Ascending aorta (tissue), 2 donors: ENCODE measurements at regions not wholly inside any gene's neighbourhood (a gene's known extent, or its start where the extent isn't known, plus 50 kb on each side); places are given as distances from the start of the nearest gene placed in this dataset.

ENCODE experiments used
- DNase-seq, 2 donors: peaks; one replicate each; pipeline ENCODE4 v3.0.0-alpha.2; 2019; ENCODE audit warnings: low spot score in 2 of 2
- H3K27ac ChIP-seq, 2 donors: fragments of 200-600 bp; sonication (generic); one replicate each; pipeline ENCODE4 v1.5.1; 2016 to 2017; ENCODE audit warnings: mild to moderate bottlenecking in 1 of 2
- H3K27me3 ChIP-seq: fragments of 200-600 bp; sonication (generic); one replicate; pipeline ENCODE4 v1.5.1; 2017
- H3K36me3 ChIP-seq, 2 donors: fragments of 200-600 bp; sonication (generic); one replicate each; pipeline ENCODE4 v1.5.1; 2016
- H3K4me1 ChIP-seq, 2 donors: fragments of 200-600 bp; sonication (generic); one replicate each; pipeline ENCODE4 v1.5.1; 2016 to 2017; ENCODE audit warnings: mild to moderate bottlenecking in 1 of 2
- H3K4me3 ChIP-seq, 2 donors: fragments of 200-600 bp; sonication (generic); one replicate each; pipeline ENCODE4 v1.5.1; 2016 to 2017; ENCODE audit warnings: mild to moderate bottlenecking in 1 of 2
- H3K9me3 ChIP-seq, 2 donors: fragments of 200-600 bp; sonication (generic); one replicate each; pipeline ENCODE4 v1.5.1; 2016
- intact Hi-C: fragments of 100-400 bp; cut with DNase I; formaldehyde crosslinking; loops from one replicate; pipeline ENCODE4 v1.15.1; 2023
- TF ChIP-seq, protein P1 (sequence below), 3 experiments: fragments of 200-600 bp in 2 of 3; fragments of 450-650 bp in 1 of 3; sonication (generic) in 2 of 3; IDR thresholded peaks; one replicate each; pipeline ENCODE4 v1.5.1; 2016 to 2019; ENCODE audit warnings: antibody characterized with exemption in 3 of 3, mild to moderate bottlenecking in 1 of 3, moderate library complexity in 1 of 3

DNA sequence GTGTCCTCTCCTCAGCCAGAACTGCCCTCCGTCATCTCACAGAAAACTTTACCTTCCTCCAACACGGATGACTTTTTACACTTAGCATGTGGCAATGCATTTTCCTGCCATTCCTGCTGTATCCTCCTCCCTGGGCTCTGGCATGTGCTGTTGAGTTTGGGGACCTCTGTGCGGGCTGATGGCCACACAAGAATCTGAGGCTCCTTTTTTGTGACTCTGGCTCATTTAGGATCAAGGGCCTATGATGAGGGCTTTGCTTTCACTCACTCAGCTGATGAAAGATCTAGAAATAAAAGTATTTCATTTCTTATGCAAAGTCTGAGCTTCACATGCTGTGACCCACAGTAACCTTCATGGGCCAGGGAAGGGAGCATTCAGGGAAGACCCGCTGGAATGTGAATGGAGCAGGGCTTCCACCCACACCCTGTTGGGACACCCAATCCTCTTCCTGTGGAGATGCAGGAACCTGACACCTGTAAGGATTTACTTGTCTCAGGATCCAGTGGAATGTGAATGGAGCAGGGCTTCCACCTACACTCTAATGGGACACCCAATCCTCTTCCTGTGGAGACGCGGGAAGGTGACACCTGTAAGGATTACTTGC lies 500.3 kb upstream of the MKI67 start:
- no peak overlapping the region for H3K4me3 ChIP-seq
- TF ChIP-seq, protein P1, sequence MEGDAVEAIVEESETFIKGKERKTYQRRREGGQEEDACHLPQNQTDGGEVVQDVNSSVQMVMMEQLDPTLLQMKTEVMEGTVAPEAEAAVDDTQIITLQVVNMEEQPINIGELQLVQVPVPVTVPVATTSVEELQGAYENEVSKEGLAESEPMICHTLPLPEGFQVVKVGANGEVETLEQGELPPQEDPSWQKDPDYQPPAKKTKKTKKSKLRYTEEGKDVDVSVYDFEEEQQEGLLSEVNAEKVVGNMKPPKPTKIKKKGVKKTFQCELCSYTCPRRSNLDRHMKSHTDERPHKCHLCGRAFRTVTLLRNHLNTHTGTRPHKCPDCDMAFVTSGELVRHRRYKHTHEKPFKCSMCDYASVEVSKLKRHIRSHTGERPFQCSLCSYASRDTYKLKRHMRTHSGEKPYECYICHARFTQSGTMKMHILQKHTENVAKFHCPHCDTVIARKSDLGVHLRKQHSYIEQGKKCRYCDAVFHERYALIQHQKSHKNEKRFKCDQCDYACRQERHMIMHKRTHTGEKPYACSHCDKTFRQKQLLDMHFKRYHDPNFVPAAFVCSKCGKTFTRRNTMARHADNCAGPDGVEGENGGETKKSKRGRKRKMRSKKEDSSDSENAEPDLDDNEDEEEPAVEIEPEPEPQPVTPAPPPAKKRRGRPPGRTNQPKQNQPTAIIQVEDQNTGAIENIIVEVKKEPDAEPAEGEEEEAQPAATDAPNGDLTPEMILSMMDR (IDR thresholded peaks at IDR 0.05): no peak
- no peaks in the 10 kb centered on the region for H3K36me3 ChIP-seq
- H3K27me3 ChIP-seq: no peaks in the 10 kb centered on the region
- no peaks in the 10 kb centered on the region for H3K9me3 ChIP-seq
- DNase-seq: no peak
- intact Hi-C loops: no loop called here
- no peak overlapping the region for H3K27ac ChIP-seq
- no peaks in the 10 kb centered on the region for H3K4me1 ChIP-seq

DNA sequence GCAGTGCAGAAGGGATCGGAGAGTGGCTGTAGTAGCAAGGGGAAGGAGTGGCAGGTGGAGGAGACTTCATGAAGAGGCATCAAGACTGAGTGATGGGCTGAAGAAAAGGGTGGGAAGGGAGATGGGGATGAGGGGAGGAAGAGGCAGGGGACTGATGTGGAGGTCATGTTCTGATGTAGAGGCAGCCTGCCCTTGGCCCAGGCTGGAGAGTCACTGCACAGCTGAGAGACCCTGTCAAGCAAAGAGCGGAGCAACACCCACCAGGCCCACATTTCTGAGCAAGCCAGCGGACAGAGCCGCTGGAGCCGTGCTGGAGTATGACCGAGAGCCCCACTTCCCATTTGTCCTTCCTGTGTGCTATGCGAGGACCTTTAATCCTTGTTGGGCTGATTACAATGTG lies 501.6 kb upstream of the MKI67 start:
- intact Hi-C loops: no loop called here
- H3K4me1 ChIP-seq: no peaks in the 10 kb centered on the region
- TF ChIP-seq, protein P1 (IDR thresholded peaks at IDR 0.05): no peak
- no peak overlapping the region for H3K27ac ChIP-seq
- H3K27me3 ChIP-seq: no peaks in the 10 kb centered on the region
- no peak for DNase-seq
- no peak overlapping the region for H3K4me3 ChIP-seq
- no peaks in the 10 kb centered on the region for H3K36me3 ChIP-seq
- H3K9me3 ChIP-seq: no peaks in the 10 kb centered on the region

DNA sequence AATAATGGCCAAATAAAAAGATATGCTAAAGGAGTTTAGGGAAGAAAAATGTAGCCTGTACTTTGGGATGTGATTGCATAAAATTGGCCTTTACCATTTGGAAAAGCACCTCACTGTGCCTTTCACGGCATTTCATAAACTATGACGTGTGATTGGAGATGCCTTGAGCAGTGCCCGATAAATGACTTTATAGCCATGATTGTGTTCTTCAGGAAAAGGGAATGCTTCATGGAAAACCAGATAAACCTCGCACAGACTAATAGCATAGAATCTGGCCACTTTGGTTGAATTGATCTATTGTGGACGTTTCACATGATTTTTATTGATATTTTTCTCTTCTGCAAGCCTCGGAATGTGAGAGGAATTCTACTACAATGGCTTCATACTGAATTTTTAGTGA lies 502.0 kb upstream of the MKI67 start:
- Histone ChIP-seq H3K4me1 (no peaks in the 10 kb centered on the region), H3K36me3 (no peaks in the 10 kb centered on the region), H3K9me3 (no peaks in the 10 kb centered on the region), H3K27me3 (no peaks in the 10 kb centered on the region), H3K27ac (no peak overlapping the region), H3K4me3 (no peak overlapping the region)
- TF ChIP-seq, protein P1 (IDR thresholded peaks at IDR 0.05): no peak
- intact Hi-C loops: no loop called here
- no peak for DNase-seq

DNA sequence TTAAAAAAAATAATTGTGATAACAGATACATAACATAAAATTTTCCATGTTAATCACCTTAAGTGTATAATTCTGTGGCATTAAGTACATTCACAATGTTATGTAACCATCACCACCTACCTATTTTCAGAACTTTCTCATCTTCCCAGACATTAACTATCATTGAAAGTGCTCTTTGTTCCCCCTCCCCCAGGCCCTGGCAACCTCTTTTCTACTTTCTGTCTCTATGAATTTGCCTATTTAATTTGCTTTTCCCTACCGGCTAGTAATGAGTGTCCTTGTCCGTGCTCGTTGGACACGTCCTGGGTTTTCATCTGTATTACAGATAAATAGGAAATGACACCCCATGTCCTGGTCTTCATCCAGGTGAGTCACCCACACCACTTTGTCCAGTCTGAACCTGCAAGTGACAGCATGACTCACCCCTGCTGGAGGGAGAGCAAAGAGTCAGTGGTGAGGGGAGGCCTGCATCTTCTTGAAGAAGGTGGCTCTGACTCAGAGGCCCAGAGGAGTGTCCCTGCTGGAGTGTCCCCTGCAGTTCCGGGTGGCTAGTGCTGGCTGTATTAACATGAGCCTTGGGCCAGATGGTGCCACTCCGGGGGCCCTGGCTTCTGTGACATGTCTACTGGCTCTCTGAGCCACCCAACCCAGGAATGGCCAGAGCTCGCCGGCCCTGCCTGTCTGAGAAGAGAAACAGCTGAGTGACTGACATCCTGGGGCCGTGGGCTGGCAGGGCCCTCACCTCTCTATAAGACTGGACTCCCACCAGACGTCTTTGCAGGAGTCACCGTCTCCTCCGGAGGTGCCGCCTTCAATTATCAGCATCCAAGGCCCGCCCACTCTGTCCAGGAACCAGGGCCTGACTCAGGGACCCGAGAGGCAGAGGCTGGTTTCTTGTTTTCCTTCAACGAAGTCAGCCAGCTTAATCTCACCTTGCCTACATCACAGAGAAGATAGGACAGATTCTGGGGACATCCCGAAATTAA lies 503.2 kb upstream of the MKI67 start:
- intact Hi-C loops: no loop called here
- TF ChIP-seq, protein P1 (IDR thresholded peaks at IDR 0.05): no peak
- no peaks in the 10 kb centered on the region for H3K27me3 ChIP-seq
- no peaks in the 10 kb centered on the region for H3K36me3 ChIP-seq
- H3K27ac ChIP-seq: no peak overlapping the region
- no peak for DNase-seq
- no peaks in the 10 kb centered on the region for H3K4me1 ChIP-seq
- no peak overlapping the region for H3K4me3 ChIP-seq
- H3K9me3 ChIP-seq: no peaks in the 10 kb centered on the region

DNA sequence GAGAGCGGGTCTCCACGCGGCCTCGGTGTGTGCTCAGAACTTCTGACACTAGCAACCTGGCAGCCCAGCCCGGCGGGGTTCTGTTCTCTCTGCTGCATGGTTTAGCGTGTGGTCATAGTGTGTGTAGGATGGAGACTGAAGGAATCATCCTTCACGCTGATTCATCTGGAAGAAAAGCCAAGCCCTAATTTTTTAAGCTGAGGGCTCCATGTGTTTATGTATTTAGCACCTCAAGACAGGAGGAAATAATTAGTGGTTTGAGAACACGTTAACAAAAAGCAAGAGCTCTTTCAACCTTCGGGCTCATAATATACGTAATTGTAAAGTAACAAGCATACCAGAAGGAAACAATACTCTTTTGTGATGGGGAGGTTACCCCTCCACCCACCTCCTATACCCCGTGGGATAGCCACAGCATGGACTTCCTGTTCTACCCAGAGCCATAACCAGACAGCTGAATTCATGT lies 504.6 kb upstream of the MKI67 start:
- Histone ChIP-seq H3K4me1 (no peaks in the 10 kb centered on the region), H3K4me3 (no peak overlapping the region), H3K36me3 (no peaks in the 10 kb centered on the region), H3K9me3 (no peaks in the 10 kb centered on the region), H3K27ac (no peak overlapping the region), H3K27me3 (no peaks in the 10 kb centered on the region)
- TF ChIP-seq, protein P1 (IDR thresholded peaks at IDR 0.05): no peak
- DNase-seq: no peak
- intact Hi-C loops: no loop called here
